CD14-positive monocyte (primary cell): ENCODE measurements at regions not wholly inside any gene's neighbourhood (a gene's known extent, or its start where the extent isn't known, plus 50 kb on each side); places are given as distances from the start of the nearest gene placed in this dataset.

Experiments used
- DNase-seq, 3 donors: peaks; one replicate each; pipeline ENCODE4 v3.0.0-alpha.2; 2011 to 2022
- H2AFZ ChIP-seq: 2 replicates; pipeline ENCODE4 v1.6.0; 2012; ENCODE audit warnings: mild to moderate bottlenecking, low read depth, low read length, inconsistent platforms; ENCODE audit not compliant: insufficient read depth, poor library complexity, severe bottlenecking
- H3K27ac ChIP-seq, 2 donors: 1 replicate in 1 of 2; 2 replicates in 1 of 2; pipeline ENCODE4 v1.5.1; 2012 to 2013; ENCODE audit warnings: low read length in 2 of 2, control low read depth in 1 of 2, inconsistent platforms in 1 of 2, low read depth in 1 of 2, mild to moderate bottlenecking in 1 of 2
- H3K27me3 ChIP-seq, 2 donors: one replicate each; pipeline versions ENCODE4 v1.6.0 to v1.6.1; 2011 to 2013; ENCODE audit warnings: low read length in 2 of 2; ENCODE audit not compliant: control insufficient read depth in 2 of 2, insufficient read depth in 2 of 2
- H3K36me3 ChIP-seq, 2 donors: replicated peaks in 1 of 2; 1 replicate in 1 of 2; 2 replicates in 1 of 2; pipeline versions ENCODE4 v1.5.1 to v1.6.1; 2012 to 2013; ENCODE audit warnings: low read length in 2 of 2, control low read depth in 1 of 2, inconsistent platforms in 1 of 2, mild to moderate bottlenecking in 1 of 2; ENCODE audit not compliant: insufficient read depth in 2 of 2, control insufficient read depth in 1 of 2
- H3K4me1 ChIP-seq, 2 donors: 1 replicate in 1 of 2; 2 replicates in 1 of 2; pipeline versions ENCODE4 v1.5.1 to v1.6.1; 2012 to 2013; ENCODE audit warnings: low read length in 2 of 2, control low read depth in 1 of 2, inconsistent platforms in 1 of 2, mild to moderate bottlenecking in 1 of 2, moderate library complexity in 1 of 2; ENCODE audit not compliant: insufficient read depth in 2 of 2, control insufficient read depth in 1 of 2
- H3K4me2 ChIP-seq: replicated peaks from 2 replicates; pipeline ENCODE3; 2012; ENCODE audit warnings: low read length, moderate library complexity, mild to moderate bottlenecking; ENCODE audit not compliant: poor library complexity, severe bottlenecking; ENCODE audit errors: extremely low read depth
- H3K4me3 ChIP-seq, 3 experiments: fragments of 200-600 bp in 1 of 3; sonication (generic) in 1 of 3; replicated peaks in 1 of 3; 1 replicate in 2 of 3; 2 replicates in 1 of 3; pipeline ENCODE4 v1.5.1; 2011 to 2013; ENCODE audit warnings: low read length in 3 of 3, mild to moderate bottlenecking in 3 of 3, control low read depth in 2 of 3, low read depth in 2 of 3, inconsistent platforms in 1 of 3, moderate library complexity in 1 of 3
- H3K79me2 ChIP-seq: 2 replicates; pipeline ENCODE4 v1.6.0; 2012; ENCODE audit warnings: mild to moderate bottlenecking, control low read depth, inconsistent platforms, low read length, moderate library complexity; ENCODE audit not compliant: insufficient read depth
- H3K9ac ChIP-seq: 2 replicates; pipeline ENCODE4 v1.6.0; 2017; ENCODE audit warnings: low read length, mild to moderate bottlenecking; ENCODE audit not compliant: insufficient read depth, poor library complexity, severe bottlenecking
- H3K9me3 ChIP-seq, 2 donors: replicated peaks in 1 of 2; 1 replicate in 1 of 2; 2 replicates in 1 of 2; pipeline versions ENCODE4 v1.5.1 to v1.6.1; 2012 to 2013; ENCODE audit warnings: low read length in 2 of 2, control low read depth in 1 of 2; ENCODE audit not compliant: control insufficient read depth in 1 of 2, insufficient read depth in 1 of 2
- H4K20me1 ChIP-seq: 2 replicates; pipeline ENCODE4 v1.6.0; 2012; ENCODE audit warnings: mild to moderate bottlenecking, low read length, control low read depth, moderate library complexity; ENCODE audit not compliant: insufficient read depth
- H3K27ac Mint-ChIP-seq, 7 donors: one replicate each; pipeline ENCODE4 v1.8.0; 2020; ENCODE audit warnings: mild to moderate bottlenecking in 7 of 7, mixed read lengths in 7 of 7, moderate library complexity in 6 of 7, inconsistent platforms in 2 of 7
- H3K27me3 Mint-ChIP-seq, 3 donors: one replicate each; pipeline ENCODE4 v1.8.0; 2021 to 2022; ENCODE audit warnings: low read depth in 3 of 3, mild to moderate bottlenecking in 3 of 3, mixed read lengths in 3 of 3, moderate library complexity in 3 of 3, inconsistent platforms in 1 of 3
- H3K36me3 Mint-ChIP-seq, 2 donors: one replicate each; pipeline ENCODE4 v1.8.0; 2020; ENCODE audit warnings: mixed read lengths in 2 of 2, inconsistent platforms in 1 of 2, mild to moderate bottlenecking in 1 of 2
- H3K4me1 Mint-ChIP-seq: one replicate; pipeline ENCODE4 v1.8.0; 2020; ENCODE audit warnings: mild to moderate bottlenecking, mixed read lengths
- H3K4me3 Mint-ChIP-seq, 2 donors: one replicate each; pipeline ENCODE4 v1.8.0; 2020; ENCODE audit warnings: mild to moderate bottlenecking in 2 of 2, mixed read lengths in 2 of 2, moderate library complexity in 1 of 2
- H3K9me3 Mint-ChIP-seq, 7 donors: one replicate each; pipeline ENCODE4 v1.8.0; 2020 to 2022; ENCODE audit warnings: mixed read lengths in 7 of 7, mild to moderate bottlenecking in 6 of 7, moderate library complexity in 6 of 7, inconsistent platforms in 2 of 7
- CTCF ChIP-seq: fragments of 200-600 bp; IDR thresholded peaks from one replicate; pipeline ENCODE4 v1.8.0; 2022; ENCODE audit warnings: antibody characterized with exemption, mild to moderate bottlenecking
- WGBS: methylation state at CpG from one replicate; pipeline ENCODE4 v1.1.5; 2013; ENCODE audit warnings: missing lambda C conversion rate; ENCODE audit not compliant: insufficient coverage; 5-methylcytosine and 5-hydroxymethylcytosine counted together
- intact Hi-C, 2 donors: fragments of 100-400 bp; cut with micrococcal nuclease; formaldehyde crosslinking; loops; one replicate each; pipeline versions ENCODE4 v1.15.0 to v1.15.1; 2023

DNA sequence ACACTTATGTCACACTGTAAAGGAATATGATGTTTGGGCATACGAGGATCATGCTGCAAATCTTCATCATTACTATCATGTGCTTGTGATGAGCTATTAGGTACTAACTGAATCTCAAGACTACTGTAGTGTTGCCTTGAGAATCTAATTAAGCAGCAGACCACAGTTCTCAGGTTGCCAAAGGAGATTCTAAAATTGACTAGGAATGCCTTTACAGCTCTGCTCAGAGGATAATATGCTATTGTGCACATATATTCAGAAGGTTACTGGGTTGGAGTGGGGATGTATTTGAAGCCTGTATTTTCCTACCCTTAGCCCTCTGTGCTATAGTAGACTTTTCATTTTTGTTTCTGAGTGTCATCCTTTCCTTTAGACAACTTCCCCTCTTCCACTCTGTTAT, 175.1 kb downstream of the CDH19 start:
- H3K27ac ChIP-seq = no peak overlapping the region
- no peak for DNase-seq
- H3K9ac ChIP-seq = no peak overlapping the region

DNA sequence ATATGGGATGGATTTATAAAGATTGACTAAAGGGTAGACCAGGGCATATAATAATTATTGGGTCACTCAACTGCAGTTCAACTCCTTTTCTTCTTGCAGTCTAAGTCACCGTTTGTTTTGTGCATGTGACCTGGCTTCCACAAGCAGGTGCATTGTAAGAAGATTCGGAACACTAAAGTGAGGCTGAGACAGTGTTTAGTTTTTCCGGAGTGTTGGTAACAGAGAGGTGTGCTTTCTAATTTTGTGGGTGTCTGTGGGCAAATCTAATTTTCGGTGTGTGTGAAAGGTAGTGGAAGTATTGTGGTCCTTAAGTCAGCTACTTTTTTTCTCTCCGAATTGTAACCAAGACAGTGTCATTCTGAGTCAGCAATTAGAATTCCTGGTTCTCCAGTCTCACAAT, 184.5 kb downstream of the CDH19 start:
- Mint-ChIP-seq H3K27me3 (no peaks in the 10 kb centered on the region), H3K4me1 (no peaks in the 10 kb centered on the region), H3K27ac (no peak overlapping the region), H3K9me3 (peaks cover 0 to 2% (median 0%) of the 10 kb centered on the region in 7 donors), H3K36me3 (no peaks in the 10 kb centered on the region), H3K4me3 (no peak overlapping the region)
- WGBS = 100% methylated on average over 1 of the region's 5 CpGs
- no peaks in the 10 kb centered on the region for H3K36me3 ChIP-seq
- no peak overlapping the region for H3K4me3 ChIP-seq
- no peaks in the 10 kb centered on the region for H3K79me2 ChIP-seq
- no peaks in the 10 kb centered on the region for H4K20me1 ChIP-seq
- H3K9ac ChIP-seq = no peak overlapping the region
- no peaks in the 10 kb centered on the region for H3K4me1 ChIP-seq
- H3K9me3 ChIP-seq = no peaks in the 10 kb centered on the region
- H3K27me3 ChIP-seq = no peaks in the 10 kb centered on the region
- intact Hi-C loops = no loop called here
- TF ChIP-seq CTCF = no peak
- no peak for DNase-seq
- no peak overlapping the region for H3K27ac ChIP-seq
- H2AFZ ChIP-seq = no peak overlapping the region
- H3K4me2 ChIP-seq = no peak overlapping the region

More for the DNA sequence above, 175.1 kb downstream of the CDH19 start:
- H3K27ac Mint-ChIP-seq = no peak overlapping the region
- H3K4me3 ChIP-seq = no peak overlapping the region
- WGBS = no CpG with 5 or more reads among the region's 1 CpG
- H3K27me3 ChIP-seq = no peaks in the 10 kb centered on the region
- no peaks in the 10 kb centered on the region for H3K36me3 Mint-ChIP-seq
- H3K4me1 ChIP-seq = no peaks in the 10 kb centered on the region
- no peaks in the 10 kb centered on the region for H3K79me2 ChIP-seq
- TF ChIP-seq CTCF = no peak
- H3K4me2 ChIP-seq = no peak overlapping the region
- no peaks in the 10 kb centered on the region for H3K36me3 ChIP-seq
- no peaks in the 10 kb centered on the region for H3K4me1 Mint-ChIP-seq
- H3K27me3 Mint-ChIP-seq = no peaks in the 10 kb centered on the region
- no peak overlapping the region for H3K4me3 Mint-ChIP-seq
- no peaks in the 10 kb centered on the region for H4K20me1 ChIP-seq
- H3K9me3 Mint-ChIP-seq = peaks cover 0 to 4% (median 0%) of the 10 kb centered on the region in 7 donors
- no peak overlapping the region for H2AFZ ChIP-seq
- intact Hi-C loops = no loop called here
- peaks cover 0 to 4% of the 10 kb centered on the region in 2 donors for H3K9me3 ChIP-seq
